ENCODE measurements at regions not wholly inside any gene's neighbourhood (a gene's known extent, or its start where the extent isn't known, plus 50 kb on each side); places are given as distances from the start of the nearest gene placed in this dataset.

GRCh38 chrX:43557792-43558191, 98.3 kb upstream of the MAOA start:
- no peak for DNase-seq (ENCODE audit: extremely low read depth, low read depth)
- TF ChIP-seq CTCF (IDR thresholded peaks at IDR 0.05; ENCODE audit: low read depth, low read length, missing control alignments): peak; percentile 50
- H3K4me3 ChIP-seq (replicated peaks; ENCODE audit: low read depth, low read length): no peak overlapping the region

- no peak overlapping the region for H3K4me3 ChIP-seq (replicated peaks; ENCODE audit: low read depth, low read length)
- TF ChIP-seq CTCF (IDR thresholded peaks at IDR 0.05; ENCODE audit: low read depth, low read length, missing control alignments): peak; percentile 14
- DNase-seq (ENCODE audit: extremely low read depth, low read depth): no peak
Observed at GRCh38 chrX:43559644-43560043, 96.5 kb upstream of the MAOA start.

- TF ChIP-seq CTCF (IDR thresholded peaks at IDR 0.05; ENCODE audit: low read depth, low read length, missing control alignments): no peak
- no peak for DNase-seq (ENCODE audit: extremely low read depth, low read depth)
- no peak overlapping the region for H3K4me3 ChIP-seq (replicated peaks; ENCODE audit: low read depth, low read length)
Observed at GRCh38 chrX:43560247-43560946, 95.7 kb upstream of the MAOA start.

- H3K4me3 ChIP-seq (replicated peaks; ENCODE audit: low read depth, low read length): no peak overlapping the region
- TF ChIP-seq CTCF (IDR thresholded peaks at IDR 0.05; ENCODE audit: low read depth, low read length, missing control alignments): no peak
- DNase-seq (ENCODE audit: extremely low read depth, low read depth): no peak
Observed at GRCh38 chrX:43562372-43562771, 93.7 kb upstream of the MAOA start.

GRCh38 chrX:43564953-43565352, 91.1 kb upstream of the MAOA start:
- no peak for DNase-seq (ENCODE audit: extremely low read depth, low read depth)
- no peak for TF ChIP-seq CTCF (IDR thresholded peaks at IDR 0.05; ENCODE audit: low read depth, low read length, missing control alignments)
- H3K4me3 ChIP-seq (replicated peaks; ENCODE audit: low read depth, low read length): no peak overlapping the region

GRCh38 chrX:43566170-43566569, 89.9 kb upstream of the MAOA start:
- TF ChIP-seq CTCF (IDR thresholded peaks at IDR 0.05; ENCODE audit: low read depth, low read length, missing control alignments): no peak
- no peak for DNase-seq (ENCODE audit: extremely low read depth, low read depth)
- H3K4me3 ChIP-seq (replicated peaks; ENCODE audit: low read depth, low read length): no peak overlapping the region

All from HFF-Myc (cell line).